ENCODE measurements at regions not wholly inside any gene's neighbourhood (a gene's known extent, or its start where the extent isn't known, plus 50 kb on each side); places are given as distances from the start of the nearest gene placed in this dataset.

DNA sequence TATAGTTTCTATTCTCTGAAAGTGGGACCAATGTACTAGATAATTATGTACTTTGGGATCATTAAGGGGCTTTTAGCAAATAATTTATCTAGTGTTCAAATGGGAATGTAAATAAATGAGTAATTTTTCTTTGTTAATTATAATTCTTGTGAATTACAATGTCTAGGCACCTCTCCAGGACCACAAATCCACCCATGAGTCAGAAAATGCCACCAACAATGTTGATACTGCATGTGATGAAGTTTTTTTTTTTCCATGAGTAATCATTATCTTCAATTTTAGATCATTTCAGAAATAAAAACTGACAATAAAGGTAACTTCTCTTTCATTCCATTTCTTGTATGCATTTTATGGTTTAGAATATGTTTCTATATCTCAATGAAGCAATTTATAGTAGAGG lies 470.3 kb downstream of the VRK1 start:
- DNase-seq (ENCODE audit: low spot score) = no peak

DNA sequence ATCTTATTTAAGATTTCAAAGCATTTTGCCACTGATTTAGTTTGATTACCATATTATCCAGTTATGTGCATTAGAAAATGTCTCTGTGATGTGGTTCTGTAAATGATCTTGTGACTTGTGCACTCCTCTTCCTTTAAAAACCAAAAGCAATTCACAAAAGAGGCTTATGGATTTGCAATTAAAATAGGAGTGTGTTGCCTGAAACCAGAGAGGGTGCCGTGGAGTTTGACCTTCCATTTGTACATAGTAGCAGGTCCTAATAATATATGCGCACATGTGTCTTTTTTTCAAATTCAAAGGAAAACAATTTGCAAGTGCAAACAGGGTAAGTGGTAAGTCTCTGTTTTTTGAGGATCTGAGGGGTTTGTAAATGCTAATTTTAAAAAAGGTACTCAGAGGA lies 470.9 kb downstream of the VRK1 start:
- no peak for DNase-seq (ENCODE audit: low spot score)

DNA sequence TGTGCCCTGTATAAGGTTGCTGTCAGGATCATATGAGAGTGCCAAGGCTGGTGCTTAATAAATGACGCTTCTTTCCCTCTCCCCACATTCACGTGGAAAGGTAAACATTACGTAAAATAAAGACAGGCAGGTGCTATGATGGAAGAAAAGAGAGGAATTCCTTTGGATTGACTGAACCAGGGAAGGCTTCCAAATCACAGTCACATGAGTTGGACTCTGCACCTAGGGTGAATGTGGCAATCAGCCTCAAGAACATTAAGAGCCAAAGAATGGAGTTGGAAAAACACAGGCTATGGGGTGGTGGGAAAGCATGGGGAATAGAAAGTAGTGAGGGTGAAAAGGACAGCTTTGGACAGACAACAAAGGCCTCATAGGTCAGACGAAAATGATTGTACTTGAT lies 473.1 kb downstream of the VRK1 start:
- DNase-seq (ENCODE audit: low spot score) = no peak

DNA sequence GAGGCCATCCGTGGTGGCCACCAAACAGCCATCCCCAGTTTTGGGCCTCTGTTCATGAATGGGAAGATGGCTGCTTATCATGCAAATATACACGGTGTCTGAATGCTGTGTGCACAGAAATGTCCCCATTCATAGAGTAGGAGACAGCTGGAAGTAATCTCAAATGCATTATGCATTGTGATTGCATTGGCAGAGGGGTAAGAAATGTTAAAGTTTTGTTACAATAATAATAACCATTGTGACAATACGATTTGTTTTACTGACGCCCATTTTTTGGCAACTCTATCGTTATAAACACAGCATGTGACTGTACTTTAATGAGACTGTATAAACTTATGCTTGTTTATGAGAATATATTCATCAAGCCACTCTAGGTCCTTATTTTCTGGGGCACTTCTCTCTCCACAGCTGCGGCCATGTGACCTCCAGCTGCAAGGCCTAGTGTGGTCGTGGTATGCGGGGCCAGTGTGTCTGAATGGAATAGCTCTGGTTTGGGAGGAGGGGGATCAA lies 474.3 kb downstream of the VRK1 start:
- no peak for DNase-seq (ENCODE audit: low spot score)

DNA sequence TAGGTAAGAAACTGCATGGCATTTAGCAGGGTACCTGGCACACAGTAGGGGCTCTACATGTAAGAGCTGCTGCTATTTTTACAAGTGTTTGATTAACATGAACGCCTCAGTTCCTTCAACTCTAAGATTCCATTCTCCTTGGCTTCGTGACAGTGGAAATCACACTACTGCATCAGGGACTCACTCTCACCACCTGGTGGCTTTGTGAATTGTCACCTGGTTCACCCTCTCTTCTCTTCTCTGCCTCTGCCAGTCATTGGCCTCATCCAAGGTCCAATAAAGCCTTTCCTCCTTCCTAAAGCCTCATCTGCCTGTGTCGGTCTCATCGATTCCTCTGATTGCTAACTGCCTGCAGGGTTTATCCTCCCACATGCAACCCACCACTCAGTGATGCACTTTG lies 476.4 kb downstream of the VRK1 start:
- no peak for DNase-seq (ENCODE audit: low spot score)

DNA sequence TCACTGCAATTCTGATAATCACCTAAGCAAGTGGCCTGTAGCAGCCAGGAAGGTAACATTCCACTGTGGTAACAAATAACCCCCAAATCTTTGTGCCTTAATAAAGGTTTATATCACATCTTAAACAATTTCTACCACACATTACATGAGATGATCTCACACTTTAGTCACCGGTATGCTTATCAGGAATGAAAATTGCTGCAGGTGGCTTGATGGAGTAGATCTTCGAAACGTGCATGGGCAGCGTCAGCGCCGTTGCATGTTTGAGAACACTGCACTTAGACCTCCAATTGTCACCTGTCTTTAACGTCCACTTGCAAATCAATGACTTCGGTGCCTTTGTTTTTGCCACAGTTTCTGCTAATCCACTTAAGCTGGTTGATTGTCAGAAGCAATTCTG lies 477.4 kb downstream of the VRK1 start:
- no peak for DNase-seq (ENCODE audit: low spot score)

DNA sequence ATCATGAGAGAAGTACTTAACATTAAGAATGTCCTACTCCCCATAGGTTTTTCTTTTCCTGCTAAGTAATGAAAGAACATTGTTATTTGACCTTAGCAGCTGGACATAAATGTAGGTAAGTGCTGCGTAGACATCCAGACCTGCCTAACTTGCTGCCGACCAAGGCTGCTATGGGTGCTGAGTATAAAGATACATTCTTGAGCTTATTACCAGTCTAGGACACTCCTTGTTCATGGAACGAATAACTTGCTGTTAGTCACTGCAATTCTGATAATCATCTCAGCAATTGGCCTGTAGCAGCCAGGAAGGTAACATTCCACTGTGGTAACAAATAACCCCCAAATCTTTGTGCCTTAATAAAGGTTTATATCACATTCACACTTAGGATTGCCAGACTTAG lies 478.1 kb downstream of the VRK1 start:
- no peak for DNase-seq (ENCODE audit: low spot score)

DNA sequence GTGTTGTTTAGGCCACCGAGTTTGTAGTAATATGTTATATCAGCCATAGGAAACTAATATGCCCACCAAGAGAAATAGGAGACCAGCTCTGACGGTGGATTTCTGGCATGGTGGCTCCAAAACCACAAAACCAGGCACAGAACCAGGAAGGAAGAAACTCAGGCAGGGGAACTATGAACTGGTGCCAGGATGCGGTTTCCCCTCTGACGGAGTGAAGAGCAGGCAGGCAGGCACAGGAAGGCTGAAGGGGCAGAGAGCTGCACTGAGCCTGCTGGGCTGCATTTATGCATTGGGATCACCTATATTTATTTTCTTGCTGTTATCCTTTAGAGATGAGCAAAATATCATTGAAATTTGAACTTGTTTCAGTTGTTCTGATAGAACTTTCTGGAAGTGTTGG lies 479.4 kb downstream of the VRK1 start:
- no peak for DNase-seq (ENCODE audit: low spot score)

DNA sequence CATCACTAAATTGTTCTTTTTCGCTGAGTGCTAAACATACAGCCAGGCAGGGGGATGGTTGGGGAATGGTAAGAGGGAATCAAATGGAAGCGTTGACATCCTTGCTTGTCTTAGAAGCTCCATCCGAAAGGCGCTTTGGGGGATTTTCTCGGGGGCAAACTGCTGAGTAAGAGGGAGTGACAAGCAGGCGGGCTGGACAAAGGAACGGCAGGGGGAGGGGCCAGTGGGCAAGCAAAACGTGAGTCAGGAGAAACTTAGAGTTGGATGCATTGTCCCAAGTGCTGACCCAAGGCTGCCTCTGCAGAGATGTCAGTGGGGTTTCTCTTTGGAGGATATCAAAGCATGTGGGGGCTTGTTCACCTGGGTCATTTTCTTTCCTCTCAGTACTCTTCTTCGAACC lies 480.5 kb downstream of the VRK1 start:
- DNase-seq (ENCODE audit: low spot score) = no peak

DNA sequence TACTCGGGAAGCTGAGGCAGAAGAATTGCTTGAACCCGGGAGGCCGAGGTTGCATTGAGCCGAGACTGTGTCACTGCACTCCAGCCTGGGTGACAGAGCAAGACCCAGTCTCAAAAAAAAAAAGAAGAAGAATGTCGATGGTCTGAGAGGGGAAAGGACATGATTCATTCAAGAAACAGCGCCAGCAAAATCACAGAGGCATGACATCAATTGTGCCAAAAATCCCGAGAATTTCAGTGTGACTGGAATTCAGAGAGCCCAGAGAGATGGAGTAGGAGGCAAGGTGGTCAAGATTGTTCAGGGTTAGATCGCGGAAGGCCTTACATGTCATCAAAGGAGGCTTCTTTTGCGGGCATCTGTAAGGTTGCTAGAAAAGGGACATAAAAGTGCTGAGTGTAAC lies 483.3 kb downstream of the VRK1 start:
- DNase-seq (ENCODE audit: low spot score) = no peak

DNA sequence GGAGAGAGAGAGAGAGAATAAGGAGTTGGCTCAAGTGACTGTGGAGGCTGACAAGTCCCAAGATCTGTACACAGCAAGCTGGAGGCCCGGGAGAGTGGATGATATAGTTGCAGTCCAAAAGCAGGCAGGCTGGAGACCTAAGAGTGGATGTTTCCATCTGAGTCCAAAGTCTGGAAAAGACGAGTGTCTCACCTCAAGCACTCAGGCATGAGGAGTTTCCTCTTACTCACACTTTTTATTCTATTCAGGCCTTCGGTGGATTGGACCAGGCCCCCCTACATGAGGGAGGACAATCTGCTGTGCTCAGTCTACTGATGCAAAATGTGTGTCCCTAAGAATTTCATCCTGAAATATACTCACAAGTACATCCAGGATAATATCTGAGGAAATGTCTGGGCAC lies 484.6 kb downstream of the VRK1 start:
- DNase-seq (ENCODE audit: low spot score) = no peak

DNA sequence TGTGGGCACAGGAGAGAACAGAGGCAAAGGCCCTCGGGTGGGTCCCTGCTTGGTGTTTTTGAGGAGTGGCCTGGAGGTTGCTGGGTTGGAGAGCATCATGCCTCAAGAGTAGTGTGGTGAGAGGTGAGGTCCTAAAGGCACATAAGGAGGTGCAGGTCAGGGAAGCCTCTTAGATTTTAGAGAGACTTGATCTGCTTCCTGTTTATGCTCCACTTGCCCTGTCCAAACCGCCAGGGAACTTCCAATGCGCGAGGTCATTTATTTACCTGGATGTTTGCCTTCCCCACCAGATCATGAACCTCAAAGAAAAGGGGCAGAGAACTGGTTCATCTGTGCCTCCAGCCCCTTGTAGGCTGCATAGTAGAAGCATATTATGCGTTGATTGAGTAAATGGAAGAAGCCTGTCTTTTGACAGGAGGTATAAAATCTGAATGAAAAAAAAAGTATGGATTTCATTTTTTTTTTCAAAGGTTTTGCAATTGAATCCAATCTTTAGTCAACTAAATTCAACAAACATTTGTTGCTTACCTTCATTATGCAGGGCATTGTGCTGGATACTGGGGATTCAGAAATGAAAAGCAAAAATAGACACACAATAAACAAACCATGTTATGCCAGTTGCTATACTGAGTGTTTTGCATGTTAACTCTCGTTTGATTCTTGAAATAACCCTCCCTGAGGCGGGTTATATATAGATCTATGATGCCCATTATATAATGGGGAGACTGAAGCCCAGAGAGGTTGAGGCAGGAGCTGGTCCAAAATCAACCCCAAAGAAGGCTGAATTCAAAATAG lies 485.2 kb downstream of the VRK1 start:
- no peak for DNase-seq (ENCODE audit: low spot score)

DNA sequence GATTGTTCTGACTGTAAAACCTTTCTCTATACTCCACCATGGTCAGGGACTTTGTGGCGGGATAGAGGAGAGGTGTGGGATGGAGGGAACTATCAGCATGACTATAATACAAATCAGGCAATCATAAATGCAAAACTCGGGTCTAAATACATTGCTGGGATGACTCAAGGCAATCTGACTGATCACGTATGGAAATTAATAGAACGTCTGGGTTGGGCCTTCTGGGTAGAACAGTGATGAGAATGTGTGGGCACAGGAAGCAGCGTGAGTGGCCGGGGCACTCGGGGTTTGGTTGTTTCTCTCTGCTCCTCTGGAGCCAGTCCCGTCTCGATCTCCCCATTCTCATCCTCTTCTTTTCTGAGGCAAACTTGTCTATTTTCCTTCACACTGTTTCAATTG lies 485.8 kb downstream of the VRK1 start:
- DNase-seq (ENCODE audit: low spot score) = no peak

DNA sequence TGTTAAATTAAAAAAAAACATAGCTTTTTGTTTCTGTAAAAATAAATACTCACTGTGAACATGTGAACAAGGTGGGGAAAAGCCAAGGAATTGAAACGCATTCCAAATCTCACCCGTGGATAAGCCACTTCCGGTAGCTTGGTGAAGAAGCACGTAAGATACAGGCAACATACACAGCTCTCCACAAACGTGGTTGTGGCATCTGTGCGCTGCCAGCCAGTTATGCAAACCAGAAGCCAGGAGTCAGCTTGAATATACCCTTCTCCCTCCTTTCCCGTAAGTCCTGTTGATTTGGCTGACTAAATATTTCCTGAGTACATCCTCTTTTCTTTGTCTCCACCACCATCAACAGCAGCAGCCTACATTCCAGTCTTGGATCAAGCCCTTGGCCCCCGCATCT lies 486.2 kb downstream of the VRK1 start:
- DNase-seq (ENCODE audit: low spot score) = no peak

DNA sequence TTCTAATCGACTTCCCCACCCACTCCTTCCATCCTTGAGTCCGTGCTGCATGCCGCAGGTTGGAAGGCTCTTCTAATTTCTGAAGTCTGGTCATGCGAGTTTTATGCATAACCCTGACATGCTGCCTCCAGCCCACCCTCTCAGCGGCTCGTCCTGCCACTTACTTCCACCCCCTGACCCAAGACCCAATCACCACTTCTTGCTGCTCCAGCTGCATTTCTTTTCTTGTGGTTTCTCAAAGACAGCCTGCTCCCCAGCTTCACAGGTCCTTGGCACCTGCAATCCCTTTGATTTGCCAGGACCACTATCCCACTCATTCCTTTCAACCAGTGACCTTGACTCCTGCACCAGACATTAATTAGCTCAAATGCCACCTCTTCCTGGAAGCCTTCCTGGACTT lies 486.7 kb downstream of the VRK1 start:
- no peak for DNase-seq (ENCODE audit: low spot score)

DNA sequence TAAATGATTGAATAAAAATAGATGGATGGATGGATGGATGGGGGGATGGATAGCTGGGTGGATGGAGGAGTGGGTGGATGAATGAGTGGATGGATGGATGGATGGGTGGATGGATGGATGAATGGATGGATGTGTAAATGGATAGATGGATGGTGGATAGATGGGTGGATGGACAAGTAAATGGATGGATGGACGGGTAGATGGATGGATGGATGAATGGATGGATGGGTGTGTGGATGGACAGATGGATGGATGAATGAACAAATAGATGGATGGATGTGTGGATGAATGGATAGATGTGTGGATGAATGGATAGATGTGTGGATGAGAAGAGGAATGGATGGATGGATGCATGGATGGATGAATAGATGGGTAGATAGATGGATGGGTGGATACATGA lies 490.8 kb downstream of the VRK1 start:
- no peak for DNase-seq (ENCODE audit: low spot score)

DNA sequence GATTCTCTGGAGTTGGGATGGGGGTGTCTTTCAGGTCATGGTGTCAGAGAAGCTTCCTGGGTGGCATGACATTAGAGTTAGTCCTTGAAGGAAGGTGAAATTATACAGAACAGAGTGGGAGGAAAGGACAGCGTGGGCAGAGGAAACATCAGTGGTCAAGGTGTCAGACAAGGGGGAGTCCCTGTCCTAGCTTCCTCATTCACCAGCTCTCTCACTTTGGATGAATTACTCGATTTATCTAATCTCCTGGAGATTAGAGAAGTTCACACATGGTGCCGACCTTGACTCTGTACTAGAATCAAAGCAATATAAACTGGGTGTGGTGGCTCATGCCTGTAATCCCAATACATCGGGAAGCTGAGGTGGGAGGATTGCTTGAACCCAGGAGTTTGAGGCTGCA lies 492.9 kb downstream of the VRK1 start:
- DNase-seq (ENCODE audit: low spot score) = no peak

DNA sequence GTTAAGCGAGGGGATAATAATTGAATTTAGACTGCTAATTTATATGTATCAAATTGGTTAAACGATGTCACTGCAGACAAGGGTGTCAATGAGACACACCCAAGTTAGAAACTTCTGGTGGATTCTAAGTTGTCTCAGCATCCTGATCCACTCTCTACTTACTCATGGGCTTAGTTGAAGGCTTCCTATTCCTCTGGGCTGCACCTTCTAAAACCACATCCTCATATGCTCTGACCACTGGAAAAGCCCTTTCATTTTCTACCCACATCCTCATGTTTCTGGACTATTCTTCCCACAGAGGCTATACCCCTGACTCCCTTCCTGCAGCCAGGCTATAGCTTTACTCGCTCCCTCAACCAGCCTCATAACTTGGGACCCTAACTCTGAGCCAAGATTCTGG lies 493.8 kb downstream of the VRK1 start:
- DNase-seq (ENCODE audit: low spot score) = no peak

DNA sequence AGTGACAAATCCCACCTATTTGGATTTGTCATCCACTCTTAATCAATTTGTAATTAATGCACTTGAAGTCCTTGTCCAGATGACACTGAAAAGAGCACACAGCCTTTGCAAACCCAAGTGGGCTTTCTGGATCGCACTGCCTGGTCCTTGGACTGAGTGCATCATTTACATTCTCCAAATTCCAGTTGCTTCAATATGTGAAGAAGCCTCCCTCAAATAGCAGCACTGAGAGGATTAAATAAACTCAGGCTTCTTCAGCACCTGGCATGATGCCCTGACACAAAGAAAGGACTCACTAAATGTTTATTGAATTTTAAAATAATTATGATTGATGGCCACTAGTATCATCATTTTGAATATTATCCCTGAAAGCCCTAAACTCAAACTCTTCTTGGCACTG lies 496.5 kb downstream of the VRK1 start:
- DNase-seq (ENCODE audit: low spot score) = no peak

DNA sequence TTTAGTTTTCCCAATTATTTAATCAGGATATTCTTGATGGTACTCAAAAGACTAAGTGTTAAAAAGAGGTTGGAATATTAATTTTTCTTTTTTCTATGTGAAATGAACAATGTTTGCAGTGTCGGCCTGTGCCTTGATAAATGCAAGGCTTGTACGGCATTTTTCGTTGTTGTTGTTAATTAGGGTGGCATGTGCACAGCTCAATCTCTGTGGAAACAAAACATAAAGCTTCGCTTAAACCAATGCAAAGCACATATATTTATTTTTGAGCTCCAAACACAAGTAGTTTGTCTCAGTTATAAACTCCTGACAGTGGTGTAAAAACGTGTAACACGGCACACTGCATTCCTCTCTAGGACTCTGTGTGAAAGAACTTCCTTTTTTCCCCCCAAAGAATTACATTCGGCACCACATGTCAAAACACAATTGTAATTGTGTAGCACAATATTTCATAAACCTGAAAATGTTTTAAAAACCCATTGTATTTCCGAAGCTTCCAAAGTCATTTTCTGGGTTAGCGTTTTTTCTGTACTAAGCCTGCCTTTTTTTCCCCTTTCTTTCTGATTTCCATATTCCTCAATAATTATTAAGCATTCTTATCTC lies 498.0 kb downstream of the VRK1 start:
- no peak for DNase-seq (ENCODE audit: low spot score)

DNA sequence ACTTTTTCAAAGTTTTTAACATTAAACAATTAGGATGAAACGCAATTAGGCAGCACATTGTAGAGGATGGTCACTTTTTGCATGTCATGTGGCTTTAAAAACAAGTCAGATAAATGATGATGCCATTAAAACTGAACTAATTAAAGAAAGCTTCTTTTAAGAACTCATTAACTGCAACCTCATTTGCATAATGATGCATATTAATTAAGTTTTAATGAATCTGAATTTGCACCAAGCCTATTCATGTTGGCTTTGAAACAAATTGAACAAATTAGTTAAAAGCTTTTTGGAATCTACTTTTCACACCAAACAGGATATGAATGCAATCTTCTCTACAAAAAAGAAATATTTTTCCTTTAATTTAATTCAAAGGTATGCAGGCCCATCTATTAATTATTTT lies 499.0 kb downstream of the VRK1 start:
- DNase-seq (ENCODE audit: low spot score) = no peak

DNA sequence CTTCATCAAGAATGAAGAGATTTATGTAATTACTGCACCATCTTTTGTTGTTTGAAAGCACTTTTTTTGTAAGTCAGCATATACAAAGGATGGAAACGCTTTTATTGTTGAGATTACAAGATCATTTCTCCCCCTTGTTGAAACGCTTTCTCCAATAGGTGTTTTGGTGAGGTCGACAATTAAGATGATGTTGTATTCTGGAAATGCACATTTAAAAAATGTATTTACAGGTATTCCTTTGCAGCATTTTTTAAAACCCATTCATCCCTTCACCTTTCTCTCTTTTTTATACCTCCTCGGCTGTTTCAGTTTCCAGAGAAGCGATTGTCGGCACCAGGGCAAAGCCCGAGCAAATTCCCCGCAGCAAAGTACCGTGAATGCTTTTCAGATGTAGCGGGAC lies 499.9 kb downstream of the VRK1 start:
- no peak for DNase-seq (ENCODE audit: low spot score)

DNA sequence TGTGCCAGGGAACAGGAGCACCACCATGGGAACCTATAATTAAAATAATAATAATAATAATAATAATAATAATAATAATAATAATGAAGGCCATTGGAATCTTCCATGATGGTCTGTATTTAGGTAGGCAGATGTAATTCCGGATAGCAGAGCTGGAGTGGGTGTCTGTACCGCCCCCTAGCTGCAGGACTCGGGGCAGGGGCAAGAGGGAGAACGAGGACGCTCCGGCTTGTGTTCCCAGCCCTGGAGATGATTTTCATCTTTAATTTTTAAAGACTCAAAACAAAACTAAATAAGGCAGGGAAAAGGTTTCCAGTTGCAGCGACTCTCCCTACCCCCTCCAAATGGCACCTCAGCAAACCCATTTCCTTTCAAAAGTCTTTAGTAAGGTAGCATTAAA lies 501.1 kb downstream of the VRK1 start:
- DNase-seq (ENCODE audit: low spot score) = no peak

DNA sequence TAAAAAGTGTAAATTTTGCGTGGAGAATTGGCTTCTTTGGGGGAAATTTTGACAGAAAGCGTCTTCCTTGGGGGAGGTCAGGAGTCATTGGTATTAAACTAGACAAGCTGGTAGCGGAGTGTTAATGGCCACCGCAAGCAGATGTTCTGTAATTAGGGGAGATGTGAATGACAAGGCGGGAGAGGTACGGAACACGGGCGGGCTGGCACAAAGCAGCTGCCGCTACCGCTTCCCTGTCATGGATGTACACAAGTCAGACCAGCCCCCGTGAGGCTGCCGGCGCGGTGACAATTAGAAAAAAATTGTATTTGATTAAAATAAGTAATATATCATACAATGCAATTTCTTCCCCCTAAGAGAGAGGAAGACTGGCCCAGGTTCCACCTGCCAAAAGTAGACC lies 501.6 kb downstream of the VRK1 start:
- DNase-seq (ENCODE audit: low spot score) = no peak
